Erythroblast (primary cell): ENCODE measurements at regions not wholly inside any gene's neighbourhood (a gene's known extent, or its start where the extent isn't known, plus 50 kb on each side); places are given as distances from the start of the nearest gene placed in this dataset.

Experiments used
- GATA1 ChIP-seq: IDR thresholded peaks from 2 replicates; pipeline ENCODE4 v1.6.1; 2011; ENCODE audit warnings: low read depth, mild to moderate bottlenecking, control low read depth, low read length, moderate library complexity
- POLR2A ChIP-seq: IDR thresholded peaks from 2 replicates; pipeline ENCODE4 v1.6.1; 2011; ENCODE audit warnings: mild to moderate bottlenecking, low read length

GRCh38 chr12:62158013-62158412, 102.2 kb upstream of the USP15 start:
- TF ChIP-seq POLR2A (no peak), GATA1 (no peak)
